Neural cell (in vitro differentiated cells): ENCODE measurements at regions not wholly inside any gene's neighbourhood (a gene's known extent, or its start where the extent isn't known, plus 50 kb on each side); places are given as distances from the start of the nearest gene placed in this dataset.

Experiments used
- EP300 ChIP-seq: fragments of 450-650 bp; conservative IDR thresholded peaks from 2 replicates; pipeline ENCODE4 v1.6.1; 2014; ENCODE audit warnings: antibody characterized with exemption, mild to moderate bottlenecking, moderate library complexity; ENCODE audit not compliant: poor library complexity, severe bottlenecking
- POLR2AphosphoS5 ChIP-seq: IDR thresholded peaks from 2 replicates; pipeline ENCODE4 v1.6.1; 2012
- SMC3 ChIP-seq: fragments of 450-650 bp; conservative IDR thresholded peaks from 2 replicates; pipeline ENCODE4 v1.6.1; 2014; ENCODE audit warnings: antibody characterized with exemption, mild to moderate bottlenecking, moderate library complexity; ENCODE audit not compliant: poor library complexity
- TAF1 ChIP-seq: IDR thresholded peaks from 2 replicates; pipeline ENCODE4 v1.6.1; 2012; ENCODE audit warnings: low read depth
- TF ChIP-seq, protein P1 (sequence below): fragments of 450-650 bp; IDR thresholded peaks from 2 replicates; pipeline ENCODE4 v1.5.1; 2014; ENCODE audit warnings: antibody characterized with exemption, mild to moderate bottlenecking, moderate library complexity; ENCODE audit not compliant: poor library complexity, severe bottlenecking

DNA sequence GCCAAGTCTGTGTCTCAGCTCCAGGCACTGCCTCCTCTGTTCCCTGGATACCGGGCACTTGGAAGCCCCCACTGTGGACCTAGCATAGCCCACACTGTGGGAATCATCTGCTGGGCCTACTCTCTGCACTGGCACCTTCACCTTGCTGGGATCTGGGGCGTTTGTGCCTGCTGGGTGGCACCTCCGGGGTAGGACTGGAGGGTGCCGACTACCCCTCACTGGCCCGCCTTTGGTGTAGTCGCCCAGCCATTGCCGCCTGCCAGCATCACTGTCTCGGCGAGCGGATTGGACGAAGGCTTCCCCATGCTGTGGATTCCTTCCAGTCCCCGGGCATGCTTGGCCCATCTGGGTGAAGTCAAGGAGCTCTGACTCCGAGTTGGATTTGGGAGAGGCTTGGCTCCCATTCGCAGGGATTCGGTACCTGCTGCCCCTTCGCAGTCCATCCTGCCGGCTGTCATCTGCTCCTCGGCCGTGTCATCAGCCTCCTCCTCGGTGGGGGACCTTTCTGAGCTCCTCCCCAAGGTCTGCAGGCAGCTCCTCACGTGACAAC is 180.6 kb upstream of the HDAC4 start:
- no peak for TF ChIP-seq EP300
- TF ChIP-seq POLR2AphosphoS5, result no peak
- TF ChIP-seq, protein P1, sequence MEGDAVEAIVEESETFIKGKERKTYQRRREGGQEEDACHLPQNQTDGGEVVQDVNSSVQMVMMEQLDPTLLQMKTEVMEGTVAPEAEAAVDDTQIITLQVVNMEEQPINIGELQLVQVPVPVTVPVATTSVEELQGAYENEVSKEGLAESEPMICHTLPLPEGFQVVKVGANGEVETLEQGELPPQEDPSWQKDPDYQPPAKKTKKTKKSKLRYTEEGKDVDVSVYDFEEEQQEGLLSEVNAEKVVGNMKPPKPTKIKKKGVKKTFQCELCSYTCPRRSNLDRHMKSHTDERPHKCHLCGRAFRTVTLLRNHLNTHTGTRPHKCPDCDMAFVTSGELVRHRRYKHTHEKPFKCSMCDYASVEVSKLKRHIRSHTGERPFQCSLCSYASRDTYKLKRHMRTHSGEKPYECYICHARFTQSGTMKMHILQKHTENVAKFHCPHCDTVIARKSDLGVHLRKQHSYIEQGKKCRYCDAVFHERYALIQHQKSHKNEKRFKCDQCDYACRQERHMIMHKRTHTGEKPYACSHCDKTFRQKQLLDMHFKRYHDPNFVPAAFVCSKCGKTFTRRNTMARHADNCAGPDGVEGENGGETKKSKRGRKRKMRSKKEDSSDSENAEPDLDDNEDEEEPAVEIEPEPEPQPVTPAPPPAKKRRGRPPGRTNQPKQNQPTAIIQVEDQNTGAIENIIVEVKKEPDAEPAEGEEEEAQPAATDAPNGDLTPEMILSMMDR, result no peak
- no peak for TF ChIP-seq SMC3
- TF ChIP-seq TAF1, result no peak
